Uterus (tissue), 3 donors: ENCODE measurements at regions not wholly inside any gene's neighbourhood (a gene's known extent, or its start where the extent isn't known, plus 50 kb on each side); places are given as distances from the start of the nearest gene placed in this dataset.

Experiments
- DNase-seq, 2 donors: peaks; one replicate each; pipeline ENCODE4 v3.0.0-alpha.2; 2019 to 2020
- H3K27ac ChIP-seq, 2 donors: fragments of 200-600 bp; sonication (generic); 1 replicate in 1 of 2; 2 replicates in 1 of 2; pipeline ENCODE4 v1.5.1; 2016 to 2018
- H3K27me3 ChIP-seq, 2 donors: fragments of 200-600 bp; sonication (generic); one replicate each; pipeline ENCODE4 v1.5.1; 2018 to 2019; ENCODE audit warnings: control low read depth in 1 of 2
- H3K36me3 ChIP-seq, 2 donors: fragments of 200-600 bp; sonication (generic); one replicate each; pipeline ENCODE4 v1.5.1; 2019; ENCODE audit warnings: control low read depth in 1 of 2
- H3K4me1 ChIP-seq, 2 donors: fragments of 200-600 bp; sonication (generic); one replicate each; pipeline ENCODE4 v1.5.1; 2018 to 2019; ENCODE audit warnings: control low read depth in 1 of 2
- H3K4me3 ChIP-seq, 2 donors: fragments of 200-600 bp; sonication (generic); 1 replicate in 1 of 2; 2 replicates in 1 of 2; pipeline ENCODE4 v1.5.1; 2018 to 2019; ENCODE audit warnings: mild to moderate bottlenecking in 1 of 2
- H3K9me3 ChIP-seq, 2 donors: fragments of 200-600 bp; sonication (generic); one replicate each; pipeline ENCODE4 v1.5.1; 2019; ENCODE audit warnings: control low read depth in 1 of 2
- POLR2A ChIP-seq, 2 donors: fragments of 450-650 bp; IDR thresholded peaks; one replicate each; pipeline ENCODE4 v1.6.1; 2016; ENCODE audit warnings: antibody characterized with exemption in 2 of 2, mild to moderate bottlenecking in 1 of 2, moderate library complexity in 1 of 2
- intact Hi-C: fragments of 100-400 bp; cut with DNase I; formaldehyde crosslinking; loops from one replicate; pipeline ENCODE4 v1.15.1; 2023; ENCODE audit warnings: low total_unique reads
- TF ChIP-seq, protein P1 (sequence below), 4 experiments: fragments of 200-600 bp in 2 of 4; fragments of 450-650 bp in 2 of 4; sonication (generic) in 2 of 4; IDR thresholded peaks; one replicate each; pipeline ENCODE4 v1.5.1; 2016 to 2019; ENCODE audit warnings: antibody characterized with exemption in 4 of 4, mild to moderate bottlenecking in 2 of 4, moderate library complexity in 1 of 4
- donor health status: DM: yes; HTN: yes; CAD: no.

DNA sequence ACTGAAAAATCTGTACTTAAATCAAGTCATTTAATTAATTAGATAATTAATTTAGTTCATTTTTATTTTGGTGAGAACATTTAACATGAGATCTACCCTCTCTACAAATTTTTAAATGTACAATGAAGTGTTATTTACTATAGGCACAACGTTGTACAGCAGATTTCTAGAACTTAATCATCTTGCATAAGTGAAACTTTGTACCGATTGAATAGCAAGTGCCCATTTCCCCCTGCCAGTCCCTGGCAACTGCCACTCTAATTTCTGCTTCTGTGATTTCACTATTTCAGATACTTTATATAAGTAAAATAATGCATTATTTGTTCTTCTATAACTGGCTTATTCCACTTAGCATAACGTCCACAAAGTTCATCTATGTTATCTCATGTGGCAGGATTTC is 50.1 kb upstream of the SYTL5 start:
- intact Hi-C loops: no loop called here
- H3K27me3 ChIP-seq: no peaks in the 10 kb centered on the region
- no peaks in the 10 kb centered on the region for H3K9me3 ChIP-seq
- DNase-seq: no peak
- no peak overlapping the region for H3K4me3 ChIP-seq
- H3K36me3 ChIP-seq: no peaks in the 10 kb centered on the region
- no peaks in the 10 kb centered on the region for H3K4me1 ChIP-seq
- no peak for TF ChIP-seq POLR2A (IDR thresholded peaks at IDR 0.05)
- TF ChIP-seq, protein P1, sequence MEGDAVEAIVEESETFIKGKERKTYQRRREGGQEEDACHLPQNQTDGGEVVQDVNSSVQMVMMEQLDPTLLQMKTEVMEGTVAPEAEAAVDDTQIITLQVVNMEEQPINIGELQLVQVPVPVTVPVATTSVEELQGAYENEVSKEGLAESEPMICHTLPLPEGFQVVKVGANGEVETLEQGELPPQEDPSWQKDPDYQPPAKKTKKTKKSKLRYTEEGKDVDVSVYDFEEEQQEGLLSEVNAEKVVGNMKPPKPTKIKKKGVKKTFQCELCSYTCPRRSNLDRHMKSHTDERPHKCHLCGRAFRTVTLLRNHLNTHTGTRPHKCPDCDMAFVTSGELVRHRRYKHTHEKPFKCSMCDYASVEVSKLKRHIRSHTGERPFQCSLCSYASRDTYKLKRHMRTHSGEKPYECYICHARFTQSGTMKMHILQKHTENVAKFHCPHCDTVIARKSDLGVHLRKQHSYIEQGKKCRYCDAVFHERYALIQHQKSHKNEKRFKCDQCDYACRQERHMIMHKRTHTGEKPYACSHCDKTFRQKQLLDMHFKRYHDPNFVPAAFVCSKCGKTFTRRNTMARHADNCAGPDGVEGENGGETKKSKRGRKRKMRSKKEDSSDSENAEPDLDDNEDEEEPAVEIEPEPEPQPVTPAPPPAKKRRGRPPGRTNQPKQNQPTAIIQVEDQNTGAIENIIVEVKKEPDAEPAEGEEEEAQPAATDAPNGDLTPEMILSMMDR (IDR thresholded peaks at IDR 0.05): no peak
- H3K27ac ChIP-seq: no peak overlapping the region
